IMR-90 (cell line): ENCODE measurements at regions not wholly inside any gene's neighbourhood (a gene's known extent, or its start where the extent isn't known, plus 50 kb on each side); places are given as distances from the start of the nearest gene placed in this dataset.
"Not testable (repeated sequence)": the region's sequence is repeated elsewhere in the genome, so short reads cannot be mapped to it uniquely, and the experiment has no call there.

Experiments
- ATAC-seq: fragments of 200-7000 bp; cut with Tn5 transposase; 2 replicates; pipeline ENCODE4 v1.9.1; 2020; ENCODE audit warnings: low read depth, mild to moderate bottlenecking, moderate library complexity
- BruUV-seq: library from RNA; stranded (reverse); fragments of 400-500 nt; replicated peaks from 2 replicates; lab custom pipeline; 2021; lab: Mats Ljungman, UMichigan
- CTCF ChIA-PET: fragments of 300-600 bp; formaldehyde crosslinking; extraction: SDS; loops from one replicate; lab custom pipeline; 2021; ENCODE audit warnings: antibody characterized with exemption; lab: Yijun Ruan, JAX
- POLR2A ChIA-PET: fragments of 300-600 bp; sonication (Branson Sonifier 250); formaldehyde crosslinking; loops from one replicate; lab custom pipeline; 2022; ENCODE audit warnings: antibody characterized with exemption; ENCODE audit not compliant: unreplicated experiment; lab: Charles Lee
- DNase-seq: peaks from one replicate; pipeline ENCODE4 v3.0.0; 2013
- H2AFZ ChIP-seq: replicated peaks from 2 replicates; pipeline ENCODE3; 2013; ENCODE audit warnings: low read length, mild to moderate bottlenecking; ENCODE audit not compliant: poor library complexity
- H2AK5ac ChIP-seq: 2 replicates; pipeline ENCODE4 v1.6.1; 2013; ENCODE audit warnings: low read depth, low read length, inconsistent platforms
- H2AK9ac ChIP-seq: replicated peaks from 2 replicates; pipeline ENCODE3; 2013; ENCODE audit warnings: mild to moderate bottlenecking, low read depth, low read length, moderate library complexity; ENCODE audit not compliant: poor library complexity
- H2BK120ac ChIP-seq: 2 replicates; pipeline ENCODE4 v1.6.1; 2013; ENCODE audit warnings: low read depth, low read length, inconsistent platforms
- H2BK15ac ChIP-seq: 3 replicates; pipeline ENCODE4 v1.6.1; 2013; ENCODE audit warnings: low read depth, low read length, inconsistent platforms
- H2BK20ac ChIP-seq: 2 replicates; pipeline ENCODE4 v1.6.1; 2013; ENCODE audit warnings: low read depth, mild to moderate bottlenecking, inconsistent platforms, low read length, moderate library complexity
- H2BK5ac ChIP-seq: 2 replicates; pipeline ENCODE4 v1.6.1; 2013; ENCODE audit warnings: mild to moderate bottlenecking, low read depth, low read length, inconsistent platforms; ENCODE audit not compliant: poor library complexity, severe bottlenecking
- H3K14ac ChIP-seq: replicated peaks from 2 replicates; pipeline ENCODE4 v1.6.1; 2013; ENCODE audit warnings: low read depth, low read length, inconsistent platforms
- H3K18ac ChIP-seq: 2 replicates; pipeline ENCODE4 v1.6.1; 2013; ENCODE audit warnings: low read depth, low read length, control low read depth
- H3K23ac ChIP-seq: 2 replicates; pipeline ENCODE4 v1.6.1; 2013; ENCODE audit warnings: low read depth, low read length, inconsistent platforms
- H3K27ac ChIP-seq: 2 replicates; pipeline ENCODE4 v1.5.1; 2013; ENCODE audit warnings: mild to moderate bottlenecking, control low read depth, low read length; ENCODE audit not compliant: insufficient read depth
- H3K27me3 ChIP-seq: 2 replicates; pipeline ENCODE4 v1.6.1; 2013; ENCODE audit warnings: low read length; ENCODE audit not compliant: control insufficient read depth, insufficient read depth
- H3K36me3 ChIP-seq: 2 replicates; pipeline ENCODE4 v1.6.1; 2013; ENCODE audit warnings: low read length, mixed read lengths; ENCODE audit not compliant: control insufficient read depth, insufficient read depth
- H3K4ac ChIP-seq: 2 replicates; pipeline ENCODE4 v1.6.1; 2013; ENCODE audit warnings: low read depth, low read length, inconsistent platforms
- H3K4me1 ChIP-seq: 2 replicates; pipeline ENCODE4 v1.6.1; 2013; ENCODE audit warnings: low read length, mixed read lengths; ENCODE audit not compliant: control insufficient read depth, insufficient read depth
- H3K4me2 ChIP-seq: 2 replicates; pipeline ENCODE4 v1.6.1; 2013; ENCODE audit warnings: low read depth, mild to moderate bottlenecking, control low read depth, low read length, moderate library complexity
- H3K4me3 ChIP-seq: 2 replicates; pipeline ENCODE4 v1.5.1; 2013; ENCODE audit warnings: low read depth, mild to moderate bottlenecking, control low read depth, low read length, moderate library complexity; ENCODE audit not compliant: insufficient read depth
- H3K56ac ChIP-seq: 2 replicates; pipeline ENCODE4 v1.6.1; 2013; ENCODE audit warnings: low read length, inconsistent platforms; ENCODE audit not compliant: insufficient read depth; ENCODE audit errors: extremely low read depth
- H3K79me1 ChIP-seq, 2 experiments: 2 replicates each; pipeline ENCODE4 v1.6.1; 2013; ENCODE audit warnings: low read length in 2 of 2, inconsistent platforms in 1 of 2, low read depth in 1 of 2
- H3K9ac ChIP-seq: 2 replicates; pipeline ENCODE4 v1.6.1; 2013; ENCODE audit warnings: low read depth, low read length, control low read depth
- H3K9me1 ChIP-seq: 2 replicates; pipeline ENCODE4 v1.6.1; 2013; ENCODE audit warnings: low read length, inconsistent platforms; ENCODE audit not compliant: insufficient read depth
- H3K9me3 ChIP-seq: 2 replicates; pipeline ENCODE4 v1.6.1; 2013; ENCODE audit warnings: low read length; ENCODE audit not compliant: control insufficient read depth, insufficient read depth
- H4K20me1 ChIP-seq: 2 replicates; pipeline ENCODE4 v1.6.1; 2013; ENCODE audit warnings: low read length, inconsistent platforms; ENCODE audit not compliant: insufficient read depth
- H4K5ac ChIP-seq: 2 replicates; pipeline ENCODE4 v1.6.1; 2013; ENCODE audit warnings: mild to moderate bottlenecking, low read depth, low read length, control low read depth
- H4K8ac ChIP-seq, 2 experiments: 2 replicates each; pipeline ENCODE4 v1.6.1; 2013; ENCODE audit warnings: low read depth in 2 of 2, low read length in 2 of 2, control low read depth in 1 of 2, inconsistent platforms in 1 of 2
- H4K91ac ChIP-seq: 2 replicates; pipeline ENCODE4 v1.6.1; 2013; ENCODE audit warnings: low read depth, low read length, inconsistent platforms; ENCODE audit not compliant: insufficient read depth
- CEBPB ChIP-seq: IDR thresholded peaks from 2 replicates; pipeline ENCODE4 v1.6.1; 2012; ENCODE audit warnings: low read depth, low read length, improper control_type of control experiment
- MAFK ChIP-seq: IDR thresholded peaks from 2 replicates; pipeline ENCODE4 v1.6.1; 2012; ENCODE audit warnings: low read depth, low read length, improper control_type of control experiment
- MXI1 ChIP-seq: IDR thresholded peaks from 2 replicates; pipeline ENCODE4 v1.6.1; 2012; ENCODE audit warnings: low read depth, mild to moderate bottlenecking, low read length, moderate library complexity, borderline replicate concordance
- WGBS, 2 experiments: methylation state at CpG; one replicate each; pipeline versions ENCODE4 v1.1.5 to v1.1.7; 2013; ENCODE audit warnings: missing lambda C conversion rate in 2 of 2; ENCODE audit not compliant: insufficient read length in 1 of 2; ENCODE audit errors: extremely low coverage in 2 of 2; 5-methylcytosine and 5-hydroxymethylcytosine counted together
- dilution Hi-C: fragments of 300-500 bp; cut with HindIII; formaldehyde crosslinking; loops from one replicate; pipeline ENCODE4 v1.14.3; 2018; ENCODE audit warnings: low sequenced_read_pairs; ENCODE audit not compliant: unreplicated experiment
- in situ Hi-C: fragments of 300-500 bp; cut with MboI; formaldehyde crosslinking; loops from 3 replicates; pipeline ENCODE4 v1.14.3; 2019; ENCODE audit warnings: low sequenced_read_pairs, inconsistent platforms, mixed read lengths
- intact Hi-C: fragments of 100-400 bp; cut with micrococcal nuclease; formaldehyde crosslinking; loops from 2 replicates; pipeline ENCODE4 v1.10.0; 2022

- no peak for DNase-seq
- Histone ChIP-seq H3K27me3 (no peaks in the 10 kb centered on the region), H3K9me1 (no peaks in the 10 kb centered on the region), H2AFZ (no peak overlapping the region), H3K18ac (no peak overlapping the region), H3K4me3 (no peak overlapping the region), H4K8ac (no peak overlapping the region), H4K20me1 (no peaks in the 10 kb centered on the region), H3K79me1 (no peaks in the 10 kb centered on the region), H2BK120ac (no peak overlapping the region), H2BK20ac (no peak overlapping the region), H2AK5ac (no peak overlapping the region), H3K4me2 (no peak overlapping the region), H3K27ac (no peak overlapping the region), H3K23ac (no peak overlapping the region), H4K5ac (no peak overlapping the region), H3K4me1 (no peaks in the 10 kb centered on the region), H2BK5ac (no peak overlapping the region), H2BK15ac (no peak overlapping the region), H3K9ac (no peak overlapping the region), H4K91ac (no peak overlapping the region), H3K4ac (no peak overlapping the region), H3K36me3 (no peaks in the 10 kb centered on the region), H3K56ac (no peak overlapping the region), H3K14ac (no peak overlapping the region), H2AK9ac (no peak overlapping the region), H3K9me3 (peaks cover 7% of the 10 kb centered on the region; the same call in 1 of the 2 replicates)
- POLR2A ChIA-PET = no interaction called here
- CTCF ChIA-PET = no interaction called here
- dilution Hi-C loops (no loop called here), in situ Hi-C loops (no loop called here), intact Hi-C loops (no loop called here)
- no TSS peak for BruUV-seq
- WGBS, 2 experiments = no CpG with 5 or more reads among the region's 5 CpGs
- TF ChIP-seq MAFK (no peak), MXI1 (no peak), CEBPB (peak; percentile 62)
- ATAC-seq = no peak
Measured at GRCh38 chr3:36077320-36077719, 303.0 kb upstream of the STAC start.

- H2AFZ ChIP-seq, H3K9ac ChIP-seq, ATAC-seq, CTCF ChIA-PET, H3K27me3 ChIP-seq, H2BK120ac ChIP-seq, H3K4me1 ChIP-seq, H3K4me2 ChIP-seq, H3K9me1 ChIP-seq, H3K27ac ChIP-seq, H3K79me1 ChIP-seq, H3K23ac ChIP-seq, H4K91ac ChIP-seq, H3K18ac ChIP-seq, H2BK20ac ChIP-seq, H3K36me3 ChIP-seq, H4K5ac ChIP-seq, H3K56ac ChIP-seq, H4K8ac ChIP-seq, H3K4me3 ChIP-seq, POLR2A ChIA-PET, H3K14ac ChIP-seq, H3K4ac ChIP-seq, H2AK5ac ChIP-seq, H4K20me1 ChIP-seq, in situ Hi-C loops, H3K9me3 ChIP-seq, H2BK15ac ChIP-seq, H2AK9ac ChIP-seq, DNase-seq, intact Hi-C loops, H2BK5ac ChIP-seq, BruUV-seq, dilution Hi-C loops: not testable (repeated sequence)
- no CpG with 5 or more reads among the region's 12 CpGs for WGBS, 2 experiments
Measured at GRCh38 chr3:36082958-36083357, 297.3 kb upstream of the STAC start.
